ENCODE measurements at regions not wholly inside any gene's neighbourhood (a gene's known extent, or its start where the extent isn't known, plus 50 kb on each side); places are given as distances from the start of the nearest gene placed in this dataset.

DNA sequence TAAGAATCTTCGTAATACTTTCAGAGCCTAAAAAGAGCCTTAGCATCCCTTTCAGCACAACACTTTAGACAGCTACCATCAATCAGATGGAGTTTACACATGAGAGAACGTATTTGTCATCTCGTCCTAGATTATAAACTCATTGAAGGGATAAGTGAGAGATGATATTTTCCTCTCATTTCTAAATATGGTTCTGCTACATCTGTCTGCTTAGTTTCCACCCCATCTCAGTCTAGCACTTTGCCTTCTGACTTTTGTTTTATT, 208.4 kb upstream of the CD180 start:
- H3K27ac Mint-ChIP-seq = no peak overlapping the region

GRCh38 chr5:67404256-67405100, 207.9 kb upstream of the CD180 start:
- Histone ChIP-seq H3K27ac (ENCODE audit: low read depth in 1 of 2, low read length in 2 of 2) (no peak overlapping the region), H3K36me3 (ENCODE audit: insufficient read depth, low read length) (no peaks in the 10 kb centered on the region), H3K27me3 (ENCODE audit: control insufficient read depth in 1 of 2, insufficient read depth in 2 of 2, low read length in 2 of 2) (no peaks in the 10 kb centered on the region), H3K4me1 (ENCODE audit: insufficient read depth, low read length) (no peaks in the 10 kb centered on the region), H3K9me3 (ENCODE audit: control insufficient read depth in 1 of 2, insufficient read depth in 1 of 2, low read length in 2 of 2) (no peaks in the 10 kb centered on the region), H3K4me3 (ENCODE audit: low read length) (no peak overlapping the region)
- H3K4me3 Mint-ChIP-seq = no peak overlapping the region
- ATAC-seq (ENCODE audit: poor library complexity) (no peak), DNase-seq (no peak)
- ChIA-PET POLR2A (no interaction called here), CTCF (no interaction called here)
- intact Hi-C loops (cut with DNase I, micrococcal nuclease) = no loop called here
- no peaks in the 10 kb centered on the region for H3K27me3 Mint-ChIP-seq
- no peaks in the 10 kb centered on the region for H3K36me3 Mint-ChIP-seq (ENCODE audit: low read depth)
- H3K9me3 Mint-ChIP-seq = no peaks in the 10 kb centered on the region
- TF ChIP-seq, protein P1, sequence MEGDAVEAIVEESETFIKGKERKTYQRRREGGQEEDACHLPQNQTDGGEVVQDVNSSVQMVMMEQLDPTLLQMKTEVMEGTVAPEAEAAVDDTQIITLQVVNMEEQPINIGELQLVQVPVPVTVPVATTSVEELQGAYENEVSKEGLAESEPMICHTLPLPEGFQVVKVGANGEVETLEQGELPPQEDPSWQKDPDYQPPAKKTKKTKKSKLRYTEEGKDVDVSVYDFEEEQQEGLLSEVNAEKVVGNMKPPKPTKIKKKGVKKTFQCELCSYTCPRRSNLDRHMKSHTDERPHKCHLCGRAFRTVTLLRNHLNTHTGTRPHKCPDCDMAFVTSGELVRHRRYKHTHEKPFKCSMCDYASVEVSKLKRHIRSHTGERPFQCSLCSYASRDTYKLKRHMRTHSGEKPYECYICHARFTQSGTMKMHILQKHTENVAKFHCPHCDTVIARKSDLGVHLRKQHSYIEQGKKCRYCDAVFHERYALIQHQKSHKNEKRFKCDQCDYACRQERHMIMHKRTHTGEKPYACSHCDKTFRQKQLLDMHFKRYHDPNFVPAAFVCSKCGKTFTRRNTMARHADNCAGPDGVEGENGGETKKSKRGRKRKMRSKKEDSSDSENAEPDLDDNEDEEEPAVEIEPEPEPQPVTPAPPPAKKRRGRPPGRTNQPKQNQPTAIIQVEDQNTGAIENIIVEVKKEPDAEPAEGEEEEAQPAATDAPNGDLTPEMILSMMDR (IDR thresholded peaks at IDR 0.05) = no peak
- H3K27ac Mint-ChIP-seq = no peak overlapping the region
- H3K4me1 Mint-ChIP-seq (ENCODE audit: low read depth) = no peaks in the 10 kb centered on the region

More for the DNA sequence above, 208.4 kb upstream of the CD180 start:
- Mint-ChIP-seq H3K36me3 (ENCODE audit: low read depth) (no peaks in the 10 kb centered on the region), H3K4me3 (no peak overlapping the region), H3K4me1 (ENCODE audit: low read depth) (no peaks in the 10 kb centered on the region), H3K27me3 (no peaks in the 10 kb centered on the region), H3K9me3 (no peaks in the 10 kb centered on the region)
- ATAC-seq (ENCODE audit: poor library complexity) (no peak), DNase-seq (no peak)
- intact Hi-C loops (cut with DNase I, micrococcal nuclease) = no loop called here
- TF ChIP-seq, protein P1 (IDR thresholded peaks at IDR 0.05) = no peak
- POLR2A ChIA-PET = no interaction called here
- CTCF ChIA-PET = no interaction called here
- no peaks in the 10 kb centered on the region for H3K36me3 ChIP-seq (ENCODE audit: insufficient read depth, low read length)
- no peak overlapping the region for H3K27ac ChIP-seq (ENCODE audit: low read depth in 1 of 2, low read length in 2 of 2)
- no peak overlapping the region for H3K4me3 ChIP-seq (ENCODE audit: low read length)
- no peaks in the 10 kb centered on the region for H3K27me3 ChIP-seq (ENCODE audit: control insufficient read depth in 1 of 2, insufficient read depth in 2 of 2, low read length in 2 of 2)
- H3K4me1 ChIP-seq (ENCODE audit: insufficient read depth, low read length) = no peaks in the 10 kb centered on the region
- no peaks in the 10 kb centered on the region for H3K9me3 ChIP-seq (ENCODE audit: control insufficient read depth in 1 of 2, insufficient read depth in 1 of 2, low read length in 2 of 2)

DNA sequence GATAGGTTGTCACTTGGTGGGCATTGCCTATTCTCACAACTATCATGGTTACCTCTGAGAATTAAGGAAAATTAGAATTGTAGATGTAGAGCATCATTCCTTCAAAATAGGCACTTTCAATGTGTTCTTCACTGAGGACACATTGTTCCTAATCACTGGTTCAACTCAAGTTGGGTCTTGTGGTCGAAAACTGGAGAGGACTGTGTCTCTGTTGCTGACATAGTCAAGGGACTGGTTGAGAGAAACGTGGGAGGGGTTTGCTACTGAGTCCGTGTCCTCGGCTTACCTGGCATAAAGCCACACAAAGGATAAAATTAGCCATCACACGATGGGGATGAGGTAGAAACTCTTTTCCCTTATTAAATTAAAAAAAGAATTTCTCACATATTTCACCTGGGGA, 205.9 kb upstream of the CD180 start:
- no peaks in the 10 kb centered on the region for H3K4me1 ChIP-seq (ENCODE audit: insufficient read depth, low read length)
- no peaks in the 10 kb centered on the region for H3K27me3 Mint-ChIP-seq
- no peak overlapping the region for H3K4me3 Mint-ChIP-seq
- no peaks in the 10 kb centered on the region for H3K9me3 Mint-ChIP-seq
- H3K36me3 Mint-ChIP-seq (ENCODE audit: low read depth) = no peaks in the 10 kb centered on the region
- no peak overlapping the region for H3K27ac ChIP-seq (ENCODE audit: low read depth in 1 of 2, low read length in 2 of 2)
- H3K36me3 ChIP-seq (ENCODE audit: insufficient read depth, low read length) = no peaks in the 10 kb centered on the region
- POLR2A ChIA-PET = no interaction called here
- intact Hi-C loops (cut with DNase I, micrococcal nuclease) = no loop called here
- TF ChIP-seq, protein P1 (IDR thresholded peaks at IDR 0.05) = no peak
- CTCF ChIA-PET = no interaction called here
- DNase-seq (no peak), ATAC-seq (ENCODE audit: poor library complexity) (no peak)
- H3K27me3 ChIP-seq (ENCODE audit: control insufficient read depth in 1 of 2, insufficient read depth in 2 of 2, low read length in 2 of 2) = no peaks in the 10 kb centered on the region
- H3K4me1 Mint-ChIP-seq (ENCODE audit: low read depth) = no peaks in the 10 kb centered on the region
- H3K9me3 ChIP-seq (ENCODE audit: control insufficient read depth in 1 of 2, insufficient read depth in 1 of 2, low read length in 2 of 2) = no peaks in the 10 kb centered on the region
- H3K27ac Mint-ChIP-seq = no peak overlapping the region
- no peak overlapping the region for H3K4me3 ChIP-seq (ENCODE audit: low read length)

All from CD4-positive, alpha-beta T cell (primary cell).